ENCODE measurements at regions not wholly inside any gene's neighbourhood (a gene's known extent, or its start where the extent isn't known, plus 50 kb on each side); places are given as distances from the start of the nearest gene placed in this dataset.
A peak's percentile ranks its signal among the peaks of the same experiment; 100 is the strongest.

DNA sequence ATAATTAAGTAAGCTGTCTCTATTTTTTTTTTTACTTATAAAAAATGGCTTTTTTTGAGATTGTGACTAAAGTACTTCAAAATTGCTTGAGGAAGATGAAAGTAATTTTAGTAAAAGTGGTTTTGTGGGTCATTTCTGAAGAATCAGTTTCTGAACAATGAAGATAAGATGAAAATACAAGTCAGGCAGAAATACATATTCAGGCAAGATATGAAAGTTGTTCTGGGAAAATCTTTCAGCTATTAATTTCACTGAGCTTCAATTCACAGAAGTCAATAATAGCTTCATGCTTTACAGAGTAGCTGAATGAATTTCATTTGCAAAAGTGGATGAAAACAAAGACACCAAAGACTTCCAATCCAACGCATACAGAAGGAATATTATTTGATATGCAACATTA, 305.2 kb upstream of the ARSJ start:
- DNase-seq (ENCODE audit: extremely low read depth, low read depth): no peak
- TF ChIP-seq, protein P1, sequence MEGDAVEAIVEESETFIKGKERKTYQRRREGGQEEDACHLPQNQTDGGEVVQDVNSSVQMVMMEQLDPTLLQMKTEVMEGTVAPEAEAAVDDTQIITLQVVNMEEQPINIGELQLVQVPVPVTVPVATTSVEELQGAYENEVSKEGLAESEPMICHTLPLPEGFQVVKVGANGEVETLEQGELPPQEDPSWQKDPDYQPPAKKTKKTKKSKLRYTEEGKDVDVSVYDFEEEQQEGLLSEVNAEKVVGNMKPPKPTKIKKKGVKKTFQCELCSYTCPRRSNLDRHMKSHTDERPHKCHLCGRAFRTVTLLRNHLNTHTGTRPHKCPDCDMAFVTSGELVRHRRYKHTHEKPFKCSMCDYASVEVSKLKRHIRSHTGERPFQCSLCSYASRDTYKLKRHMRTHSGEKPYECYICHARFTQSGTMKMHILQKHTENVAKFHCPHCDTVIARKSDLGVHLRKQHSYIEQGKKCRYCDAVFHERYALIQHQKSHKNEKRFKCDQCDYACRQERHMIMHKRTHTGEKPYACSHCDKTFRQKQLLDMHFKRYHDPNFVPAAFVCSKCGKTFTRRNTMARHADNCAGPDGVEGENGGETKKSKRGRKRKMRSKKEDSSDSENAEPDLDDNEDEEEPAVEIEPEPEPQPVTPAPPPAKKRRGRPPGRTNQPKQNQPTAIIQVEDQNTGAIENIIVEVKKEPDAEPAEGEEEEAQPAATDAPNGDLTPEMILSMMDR (IDR thresholded peaks at IDR 0.05; ENCODE audit: low read depth, low read length): no peak

DNA sequence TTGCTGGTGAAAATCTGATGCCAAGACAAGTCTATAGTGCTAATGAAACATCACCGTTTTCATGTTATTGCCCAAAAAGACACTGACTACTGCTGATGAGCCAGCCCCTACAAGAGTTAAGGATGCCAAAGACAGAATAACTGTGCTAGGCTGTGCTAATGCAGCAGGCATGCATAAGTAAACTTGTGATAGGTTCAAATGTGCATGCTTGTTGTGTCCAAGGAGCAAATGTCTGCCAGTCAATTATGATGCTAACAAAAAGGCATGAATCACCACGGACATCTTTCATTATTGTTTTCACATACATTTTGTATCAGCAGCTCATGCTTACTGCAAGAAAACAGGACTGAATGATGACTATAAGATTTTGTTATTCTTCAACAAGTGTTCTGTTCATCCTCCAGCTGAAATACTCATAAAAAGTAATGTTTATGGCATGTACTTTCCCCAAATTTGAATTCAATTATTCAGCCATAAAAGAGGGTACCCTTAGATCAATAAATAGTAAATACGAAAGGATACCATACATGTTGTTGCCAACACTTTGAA, 306.9 kb upstream of the ARSJ start:
- DNase-seq (ENCODE audit: extremely low read depth, low read depth): no peak

DNA sequence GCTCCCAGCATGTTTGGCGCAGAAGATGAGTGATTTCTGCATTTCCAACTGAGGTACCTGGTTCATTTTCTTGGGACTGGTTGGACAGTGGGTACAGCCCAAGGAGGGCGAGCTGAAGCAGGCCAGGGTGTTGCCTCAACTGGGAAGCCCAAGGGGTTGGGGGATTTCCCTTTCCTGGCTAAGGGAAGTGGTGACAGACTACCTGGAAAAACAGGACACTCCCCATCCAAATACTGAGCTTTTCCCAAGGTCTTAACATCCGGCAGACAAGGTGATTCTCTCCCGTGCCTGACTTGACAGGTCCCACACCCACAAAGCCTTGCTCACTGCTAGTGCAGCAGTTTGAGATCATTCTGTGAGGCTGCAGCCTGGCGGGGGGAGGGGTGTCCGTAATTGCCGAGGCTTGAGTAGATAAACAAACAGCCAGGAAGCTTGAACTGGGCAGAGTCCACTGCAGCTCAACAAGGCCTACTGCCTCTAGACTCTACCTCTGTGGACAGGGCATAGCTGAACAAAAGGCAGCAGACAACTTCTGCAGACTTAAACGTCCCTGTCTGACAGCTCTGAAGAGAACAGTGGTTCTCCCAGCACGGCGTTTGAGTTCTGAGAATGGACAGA, 307.7 kb upstream of the ARSJ start:
- no peak for DNase-seq (ENCODE audit: extremely low read depth, low read depth)

More for the DNA sequence above, 306.9 kb upstream of the ARSJ start:
- TF ChIP-seq, protein P1 (IDR thresholded peaks at IDR 0.05; ENCODE audit: low read depth, low read length): no peak

DNA sequence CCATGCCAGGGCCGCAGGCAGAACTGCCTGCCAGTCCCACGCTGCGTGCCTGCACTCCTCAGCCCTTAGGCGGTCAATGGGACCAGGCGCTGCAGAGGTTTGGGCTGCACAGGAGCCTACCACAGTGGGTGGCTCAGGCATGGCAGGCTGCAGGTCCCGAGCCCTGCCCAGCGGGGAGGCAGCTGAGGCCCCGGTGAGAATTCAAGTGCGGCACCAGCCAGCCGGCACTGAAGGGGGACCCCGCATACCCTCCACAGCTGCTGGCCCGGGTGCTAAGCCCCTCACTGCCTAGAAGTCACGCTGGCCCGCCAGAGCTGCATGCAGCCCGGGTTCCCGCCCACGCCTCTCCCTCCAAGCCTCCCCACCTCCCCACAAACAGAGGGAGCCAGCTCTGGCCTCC, 302.5 kb upstream of the UGT8 start:
- TF ChIP-seq, protein P1 (IDR thresholded peaks at IDR 0.05; ENCODE audit: low read depth, low read length): no peak
- no peak for DNase-seq (ENCODE audit: extremely low read depth, low read depth)

More for the DNA sequence above, 307.7 kb upstream of the ARSJ start:
- TF ChIP-seq, protein P1 (IDR thresholded peaks at IDR 0.05; ENCODE audit: low read depth, low read length): no peak

DNA sequence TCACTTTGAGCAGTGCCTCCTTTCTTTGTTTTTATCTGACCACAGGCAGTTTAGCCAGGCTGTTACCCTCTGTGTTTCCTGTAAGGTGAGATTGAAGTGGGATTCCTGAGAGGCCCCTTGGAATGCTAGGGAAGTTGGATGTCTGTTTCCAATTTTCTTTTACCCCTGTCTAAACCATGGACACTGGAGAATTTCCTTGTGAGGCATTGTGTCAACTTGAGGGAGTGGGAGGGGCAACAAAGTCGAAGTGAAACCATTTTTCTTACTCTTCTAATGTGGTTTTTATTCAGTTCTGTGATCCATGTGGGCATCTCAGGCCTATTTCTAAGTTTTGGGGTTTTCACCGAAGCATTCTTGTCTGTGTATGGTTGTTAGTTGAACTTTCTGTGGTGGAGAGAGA, 296.1 kb upstream of the UGT8 start:
- DNase-seq (ENCODE audit: extremely low read depth, low read depth): no peak
- TF ChIP-seq, protein P1 (IDR thresholded peaks at IDR 0.05; ENCODE audit: low read depth, low read length): no peak

DNA sequence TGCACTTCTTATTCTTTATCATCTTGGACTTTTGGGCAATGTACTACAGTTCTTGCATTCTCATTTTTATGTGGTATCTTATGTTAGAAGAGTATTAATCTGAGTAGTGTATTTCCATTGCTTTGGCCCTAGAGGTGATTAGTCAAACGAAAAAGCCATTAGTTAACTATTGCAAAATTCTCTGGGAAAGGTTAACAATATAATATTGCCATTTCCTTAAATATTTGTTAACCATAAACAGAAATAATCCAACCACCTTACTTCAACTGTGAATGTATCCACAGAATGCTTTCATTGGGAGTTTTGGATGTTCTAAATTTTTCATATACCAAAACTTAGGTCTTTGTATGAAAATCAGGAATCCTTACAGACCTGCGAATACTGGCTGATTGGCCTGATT, 294.6 kb upstream of the UGT8 start:
- no peak for DNase-seq (ENCODE audit: extremely low read depth, low read depth)
- TF ChIP-seq, protein P1 (IDR thresholded peaks at IDR 0.05; ENCODE audit: low read depth, low read length): no peak

DNA sequence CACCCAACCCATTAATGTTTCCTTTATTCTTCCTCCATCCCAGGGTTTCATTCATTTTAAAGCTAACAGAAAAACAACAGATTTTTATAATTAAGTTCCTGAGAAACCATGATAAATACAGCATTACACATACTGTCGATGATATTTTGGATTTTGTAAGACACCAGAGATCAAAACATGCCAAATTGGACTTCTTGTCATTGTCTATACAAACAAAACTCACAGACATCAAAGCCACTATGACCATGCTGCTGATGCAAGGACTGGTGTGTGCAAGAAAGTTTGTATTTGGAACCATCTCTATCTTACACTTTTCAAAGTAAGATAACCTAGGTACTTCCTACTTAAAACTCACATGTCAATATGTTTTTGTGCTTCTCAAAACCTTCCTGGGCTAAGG, 294.0 kb upstream of the UGT8 start:
- TF ChIP-seq, protein P1 (IDR thresholded peaks at IDR 0.05; ENCODE audit: low read depth, low read length): no peak

More for the DNA sequence above, 294.0 kb upstream of the UGT8 start:
- DNase-seq (ENCODE audit: extremely low read depth, low read depth): peak; percentile 19
